8988T (cell line): ENCODE measurements at regions not wholly inside any gene's neighbourhood (a gene's known extent, or its start where the extent isn't known, plus 50 kb on each side); places are given as distances from the start of the nearest gene placed in this dataset.

ENCODE experiments used
- DNase-seq: peaks from one replicate; pipeline ENCODE4 v3.0.0; 2011

- DNase-seq = no peak
These were observed 159.0 kb upstream of the SETBP1 start for GRCh38 chr18:44521668-44522022.

- no peak for DNase-seq
These were observed 153.8 kb upstream of the SETBP1 start for GRCh38 chr18:44526705-44527415.

- DNase-seq = no peak
These were observed 147.6 kb upstream of the SETBP1 start for GRCh38 chr18:44533071-44533470.

GRCh38 chr18:44536046-44536445 is 144.6 kb upstream of the SETBP1 start:
- no peak for DNase-seq

- DNase-seq = no peak
These were observed 144.1 kb upstream of the SETBP1 start for GRCh38 chr18:44536619-44537018.

GRCh38 chr18:44537526-44537925 is 143.2 kb upstream of the SETBP1 start:
- no peak for DNase-seq

- DNase-seq = no peak
These were observed 140.8 kb upstream of the SETBP1 start for GRCh38 chr18:44539926-44540325.

GRCh38 chr18:44541159-44541558 is 139.5 kb upstream of the SETBP1 start:
- DNase-seq = no peak

GRCh38 chr18:44541781-44542180 is 138.9 kb upstream of the SETBP1 start:
- DNase-seq = no peak

GRCh38 chr18:44543387-44543786 is 137.3 kb upstream of the SETBP1 start:
- DNase-seq = no peak

- no peak for DNase-seq
These were observed 135.2 kb upstream of the SETBP1 start for GRCh38 chr18:44545359-44545985.

GRCh38 chr18:44546954-44547353 is 133.7 kb upstream of the SETBP1 start:
- no peak for DNase-seq

GRCh38 chr18:44548291-44549221 is 132.1 kb upstream of the SETBP1 start:
- no peak for DNase-seq

- no peak for DNase-seq
These were observed 128.0 kb upstream of the SETBP1 start for GRCh38 chr18:44552706-44553105.

GRCh38 chr18:44556296-44556695 is 124.4 kb upstream of the SETBP1 start:
- no peak for DNase-seq

GRCh38 chr18:44557616-44558151 is 123.0 kb upstream of the SETBP1 start:
- DNase-seq = no peak

GRCh38 chr18:44558767-44559166 is 121.9 kb upstream of the SETBP1 start:
- no peak for DNase-seq

GRCh38 chr18:44562986-44563385 is 117.7 kb upstream of the SETBP1 start:
- no peak for DNase-seq

- DNase-seq = no peak
These were observed 115.8 kb upstream of the SETBP1 start for GRCh38 chr18:44564922-44565321.

- no peak for DNase-seq
These were observed 112.3 kb upstream of the SETBP1 start for GRCh38 chr18:44568342-44568741.

GRCh38 chr18:44568986-44569385 is 111.7 kb upstream of the SETBP1 start:
- no peak for DNase-seq

GRCh38 chr18:44569391-44570055 is 111.2 kb upstream of the SETBP1 start:
- no peak for DNase-seq
